ENCODE measurements at regions not wholly inside any gene's neighbourhood (a gene's known extent, or its start where the extent isn't known, plus 50 kb on each side); places are given as distances from the start of the nearest gene placed in this dataset.
A peak's percentile ranks its signal among the peaks of the same experiment; 100 is the strongest.

DNA sequence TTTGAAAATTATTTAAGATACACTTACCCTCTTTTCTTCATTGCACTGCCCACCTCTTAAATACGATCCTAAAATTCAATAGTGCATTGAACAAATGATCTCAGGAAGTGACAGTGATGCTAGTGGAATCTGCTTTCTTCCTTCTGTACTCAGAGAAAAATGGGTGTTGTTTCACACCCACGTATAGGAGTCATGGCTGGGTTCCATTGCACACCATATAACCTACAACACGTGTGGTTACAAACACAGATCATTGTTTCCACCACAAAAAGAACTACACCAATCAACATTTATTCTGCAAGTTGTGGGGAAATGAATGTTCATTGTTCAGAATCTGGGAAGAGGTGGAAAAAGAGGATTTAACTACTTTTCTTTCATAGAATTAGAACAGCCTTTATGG lies 275.9 kb downstream of the MAN2A1 start:
- TF ChIP-seq, protein P1, sequence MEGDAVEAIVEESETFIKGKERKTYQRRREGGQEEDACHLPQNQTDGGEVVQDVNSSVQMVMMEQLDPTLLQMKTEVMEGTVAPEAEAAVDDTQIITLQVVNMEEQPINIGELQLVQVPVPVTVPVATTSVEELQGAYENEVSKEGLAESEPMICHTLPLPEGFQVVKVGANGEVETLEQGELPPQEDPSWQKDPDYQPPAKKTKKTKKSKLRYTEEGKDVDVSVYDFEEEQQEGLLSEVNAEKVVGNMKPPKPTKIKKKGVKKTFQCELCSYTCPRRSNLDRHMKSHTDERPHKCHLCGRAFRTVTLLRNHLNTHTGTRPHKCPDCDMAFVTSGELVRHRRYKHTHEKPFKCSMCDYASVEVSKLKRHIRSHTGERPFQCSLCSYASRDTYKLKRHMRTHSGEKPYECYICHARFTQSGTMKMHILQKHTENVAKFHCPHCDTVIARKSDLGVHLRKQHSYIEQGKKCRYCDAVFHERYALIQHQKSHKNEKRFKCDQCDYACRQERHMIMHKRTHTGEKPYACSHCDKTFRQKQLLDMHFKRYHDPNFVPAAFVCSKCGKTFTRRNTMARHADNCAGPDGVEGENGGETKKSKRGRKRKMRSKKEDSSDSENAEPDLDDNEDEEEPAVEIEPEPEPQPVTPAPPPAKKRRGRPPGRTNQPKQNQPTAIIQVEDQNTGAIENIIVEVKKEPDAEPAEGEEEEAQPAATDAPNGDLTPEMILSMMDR (IDR thresholded peaks at IDR 0.05) = no peak
- TF ChIP-seq ZFX (IDR thresholded peaks at IDR 0.05; ENCODE audit: borderline replicate concordance) = no peak
- no peak overlapping the region for H3K27ac ChIP-seq

DNA sequence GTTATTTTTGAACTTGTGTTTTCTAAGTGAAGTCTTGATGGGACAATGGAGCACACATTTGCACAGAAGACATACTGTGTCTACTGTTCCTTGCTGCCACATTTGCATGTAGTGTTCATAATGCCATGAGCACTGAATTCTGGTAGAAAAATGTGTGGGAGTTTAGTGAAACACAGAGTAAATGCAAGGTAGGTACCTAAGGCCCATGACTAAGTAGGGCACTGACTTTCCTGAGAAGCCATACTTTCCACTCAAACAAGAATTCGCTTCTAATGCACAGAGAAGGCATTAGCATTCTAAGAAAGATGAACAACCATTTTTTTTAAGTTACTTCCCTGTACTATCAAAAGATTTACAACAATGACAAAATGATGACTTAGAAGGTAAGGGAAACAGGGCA lies 282.2 kb downstream of the MAN2A1 start:
- no peak overlapping the region for H3K27ac ChIP-seq
- no peak for TF ChIP-seq ZFX (IDR thresholded peaks at IDR 0.05; ENCODE audit: borderline replicate concordance)
- TF ChIP-seq, protein P1 (IDR thresholded peaks at IDR 0.05) = no peak

DNA sequence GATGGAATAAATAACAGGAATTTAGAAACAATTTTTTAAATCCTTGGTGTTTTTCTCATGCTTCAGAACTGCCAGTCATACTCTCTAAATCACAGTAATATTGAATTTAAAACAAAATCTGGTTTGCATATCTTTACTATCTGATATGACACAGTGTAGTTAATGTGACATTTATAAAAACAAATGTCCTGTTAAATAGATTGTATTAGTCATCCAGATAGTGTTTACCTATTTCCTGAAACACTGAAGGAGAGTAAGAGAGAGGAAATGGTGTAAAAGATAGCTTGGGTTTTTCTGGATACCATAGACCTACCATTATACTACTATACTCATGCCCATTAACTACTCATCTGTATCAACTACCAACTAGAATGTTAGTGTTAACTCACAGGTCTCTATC lies 292.3 kb downstream of the MAN2A1 start:
- no peak overlapping the region for H3K27ac ChIP-seq

GRCh38 chr5:109982966-109983534 lies 293.3 kb downstream of the MAN2A1 start:
- no peak overlapping the region for H3K27ac ChIP-seq
- TF ChIP-seq, protein P1 (IDR thresholded peaks at IDR 0.05) = no peak
- TF ChIP-seq ZFX (IDR thresholded peaks at IDR 0.05; ENCODE audit: borderline replicate concordance) = no peak

More for the DNA sequence above, 292.3 kb downstream of the MAN2A1 start:
- TF ChIP-seq, protein P1 (IDR thresholded peaks at IDR 0.05) = no peak
- no peak for TF ChIP-seq ZFX (IDR thresholded peaks at IDR 0.05; ENCODE audit: borderline replicate concordance)

- TF ChIP-seq, protein P1 (IDR thresholded peaks at IDR 0.05) = no peak
- no peak for TF ChIP-seq ZFX (IDR thresholded peaks at IDR 0.05; ENCODE audit: borderline replicate concordance)
- H3K27ac ChIP-seq = peak overlapping the region; percentile 89
Observed at GRCh38 chr5:109986726-109987125, 297.0 kb downstream of the MAN2A1 start.

GRCh38 chr5:109987355-109987754 lies 297.6 kb downstream of the MAN2A1 start:
- TF ChIP-seq ZFX (IDR thresholded peaks at IDR 0.05; ENCODE audit: borderline replicate concordance) = no peak
- H3K27ac ChIP-seq = peak overlapping the region; percentile 89

- peak overlapping the region; percentile 89 for H3K27ac ChIP-seq
- TF ChIP-seq, protein P1 (IDR thresholded peaks at IDR 0.05) = no peak
- no peak for TF ChIP-seq ZFX (IDR thresholded peaks at IDR 0.05; ENCODE audit: borderline replicate concordance)
Observed at GRCh38 chr5:109987970-109988369, 298.2 kb downstream of the MAN2A1 start.

DNA sequence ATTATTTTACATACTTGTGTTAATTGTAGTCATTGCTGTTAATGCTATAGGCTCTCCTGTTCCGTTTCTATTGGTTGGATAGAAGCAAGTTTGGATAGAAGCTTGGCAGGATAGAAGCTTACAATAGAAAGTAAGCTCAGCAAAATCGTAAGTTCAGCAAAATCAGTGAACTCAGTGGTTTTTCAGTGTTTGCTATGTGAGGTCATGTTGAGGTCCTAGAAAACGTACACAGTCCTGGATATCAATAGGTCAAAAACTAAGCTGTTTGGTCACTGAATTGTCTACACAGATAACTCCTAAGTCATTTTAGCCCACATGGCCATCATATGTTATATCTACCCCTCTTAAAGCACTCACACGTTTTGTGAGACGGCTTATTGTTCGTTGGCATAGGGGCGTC lies 299.4 kb downstream of the MAN2A1 start:
- peak overlapping the region; percentile 89 for H3K27ac ChIP-seq
- no peak for TF ChIP-seq ZFX (IDR thresholded peaks at IDR 0.05; ENCODE audit: borderline replicate concordance)
- TF ChIP-seq, protein P1 (IDR thresholded peaks at IDR 0.05) = no peak

All from 22Rv1 (cell line).